H1 (cell line): ENCODE measurements at regions not wholly inside any gene's neighbourhood (a gene's known extent, or its start where the extent isn't known, plus 50 kb on each side); places are given as distances from the start of the nearest gene placed in this dataset.

ENCODE experiments used
- CTCF ChIA-PET: fragments of 300-600 bp; sonication (Branson Sonifier 250); formaldehyde crosslinking; loops from one replicate; lab custom pipeline; 2021; ENCODE audit not compliant: partially characterized antibody; lab: Charles Lee
- POLR2A ChIA-PET: fragments of 300-600 bp; sonication (Branson Sonifier 250); formaldehyde crosslinking; loops from one replicate; lab custom pipeline; 2021; ENCODE audit warnings: inconsistent platforms; ENCODE audit not compliant: partially characterized antibody; lab: Charles Lee
- DNase-seq, 2 experiments: peaks; one replicate each; pipeline versions ENCODE4 v3.0.0 to v3.0.0-alpha.2; 2010 to 2022; ENCODE audit warnings: low spot score in 2 of 2, low read depth in 1 of 2, mixed read lengths in 1 of 2
- FAIRE-seq: peaks from 2 replicates; lab custom pipeline; 2011; peaks lifted over from hg19 to GRCh38; lab: Jason Lieb, UNC
- H2AFZ ChIP-seq: 2 replicates; pipeline ENCODE4 v1.8.1; 2012; ENCODE audit warnings: low read length, inconsistent platforms
- H2AK5ac ChIP-seq: 2 replicates; pipeline ENCODE4 v1.6.1; 2013; ENCODE audit warnings: low read depth, low read length
- H2BK120ac ChIP-seq: replicated peaks from 2 replicates; pipeline ENCODE3; 2013; ENCODE audit warnings: low read depth, low read length, inconsistent platforms
- H2BK12ac ChIP-seq: 2 replicates; pipeline ENCODE4 v1.6.1; 2013; ENCODE audit warnings: low read depth, low read length
- H2BK15ac ChIP-seq: 2 replicates; pipeline ENCODE4 v1.6.1; 2013; ENCODE audit warnings: low read length
- H2BK20ac ChIP-seq: 2 replicates; pipeline ENCODE4 v1.6.1; 2013; ENCODE audit warnings: low read length
- H2BK5ac ChIP-seq: 2 replicates; pipeline ENCODE4 v1.6.1; 2013; ENCODE audit warnings: low read depth, low read length
- H3K14ac ChIP-seq: 2 replicates; pipeline ENCODE4 v1.6.1; 2013; ENCODE audit warnings: inconsistent platforms; ENCODE audit not compliant: insufficient read length
- H3K18ac ChIP-seq: 2 replicates; pipeline ENCODE4 v1.6.1; 2013; ENCODE audit warnings: low read length; ENCODE audit errors: extremely low read depth
- H3K23ac ChIP-seq: 2 replicates; pipeline ENCODE4 v1.6.1; 2013; ENCODE audit warnings: inconsistent platforms; ENCODE audit not compliant: insufficient read length
- H3K23me2 ChIP-seq: 2 replicates; pipeline ENCODE4 v1.6.1; 2013; ENCODE audit warnings: low read depth, low read length
- H3K27ac ChIP-seq: 2 replicates; pipeline ENCODE4 v1.6.1; 2011; ENCODE audit warnings: low read depth, low read length, inconsistent platforms
- H3K27me3 ChIP-seq, 4 experiments: replicated peaks in 1 of 4; 1 replicate in 1 of 4; 2 replicates in 3 of 4; pipeline versions ENCODE4 v1.6.1 to v1.8.1; 2011 to 2013; ENCODE audit warnings: low read length in 3 of 4, mild to moderate bottlenecking in 3 of 4, inconsistent platforms in 2 of 4, mixed read lengths in 2 of 4, moderate library complexity in 1 of 4; ENCODE audit not compliant: control insufficient read depth in 3 of 4, insufficient read depth in 3 of 4; ENCODE audit errors: extremely low read depth in 1 of 4
- H3K36me3 ChIP-seq, 4 experiments: 2 replicates each; pipeline versions ENCODE4 v1.6.1 to v1.8.1; 2011 to 2013; ENCODE audit warnings: mild to moderate bottlenecking in 4 of 4, low read length in 3 of 4, moderate library complexity in 2 of 4, control low read depth in 1 of 4, inconsistent platforms in 1 of 4; ENCODE audit not compliant: insufficient read depth in 4 of 4, control insufficient read depth in 2 of 4
- H3K4ac ChIP-seq: replicated peaks from 2 replicates; pipeline ENCODE3; 2013; ENCODE audit warnings: low read length, low read depth, mixed read lengths, inconsistent platforms; ENCODE audit not compliant: insufficient read length
- H3K4me1 ChIP-seq, 4 experiments: replicated peaks in 1 of 4; 1 replicate in 1 of 4; 2 replicates in 3 of 4; pipeline versions ENCODE4 v1.6.1 to v1.8.1; 2011 to 2013; ENCODE audit warnings: low read length in 3 of 4, inconsistent platforms in 2 of 4, mixed read lengths in 1 of 4; ENCODE audit not compliant: insufficient read depth in 4 of 4, control insufficient read depth in 3 of 4
- H3K4me2 ChIP-seq, 2 experiments: 2 replicates each; pipeline versions ENCODE4 v1.6.1 to v1.8.1; 2011 to 2013; ENCODE audit warnings: low read depth in 2 of 2, low read length in 2 of 2, control low read depth in 1 of 2, inconsistent platforms in 1 of 2, mild to moderate bottlenecking in 1 of 2; ENCODE audit not compliant: insufficient read depth in 1 of 2
- H3K4me3 ChIP-seq, 4 experiments: fragments of 200-600, 300-600 bp in 1 of 4; sonication (generic), shearing (Covaris generic), sonication (Bioruptor Twin) in 1 of 4; 2 replicates each; pipeline versions ENCODE4 v1.5.1 to v1.8.1; 2011 to 2016; ENCODE audit warnings: low read length in 4 of 4, low read depth in 3 of 4, control low read depth in 2 of 4, inconsistent platforms in 2 of 4, mild to moderate bottlenecking in 2 of 4, mixed read lengths in 1 of 4, moderate library complexity in 1 of 4; ENCODE audit not compliant: insufficient read depth in 2 of 4; ENCODE audit errors: extremely low read depth in 1 of 4
- H3K56ac ChIP-seq: replicated peaks from 2 replicates; pipeline ENCODE3; 2013; ENCODE audit warnings: low read depth, mild to moderate bottlenecking, mixed read lengths, low read length, inconsistent platforms; ENCODE audit not compliant: insufficient read length
- H3K79me1 ChIP-seq: 2 replicates; pipeline ENCODE4 v1.6.1; 2013; ENCODE audit warnings: low read depth, low read length, control low read depth
- H3K79me2 ChIP-seq, 2 experiments: 2 replicates each; pipeline versions ENCODE4 v1.6.1 to v1.8.1; 2012 to 2013; ENCODE audit warnings: low read length in 2 of 2, mild to moderate bottlenecking in 2 of 2, inconsistent platforms in 1 of 2; ENCODE audit not compliant: insufficient read depth in 2 of 2, control insufficient read depth in 1 of 2
- H3K9ac ChIP-seq, 4 experiments: replicated peaks in 1 of 4; 1 replicate in 1 of 4; 2 replicates in 3 of 4; pipeline versions ENCODE4 v1.6.1 to v1.8.1; 2011 to 2013; ENCODE audit warnings: low read depth in 3 of 4, low read length in 3 of 4, control low read depth in 2 of 4, mild to moderate bottlenecking in 2 of 4, moderate library complexity in 2 of 4, inconsistent platforms in 1 of 4; ENCODE audit errors: extremely low read depth in 1 of 4
- H3K9me3 ChIP-seq, 2 experiments: 2 replicates each; pipeline versions ENCODE4 v1.6.1 to v1.8.1; 2012 to 2013; ENCODE audit warnings: mild to moderate bottlenecking in 2 of 2, moderate library complexity in 2 of 2, control low read depth in 1 of 2, inconsistent platforms in 1 of 2, low read depth in 1 of 2, low read length in 1 of 2, mixed read lengths in 1 of 2; ENCODE audit not compliant: insufficient read depth in 2 of 2
- H4K20me1 ChIP-seq, 2 experiments: replicated peaks in 1 of 2; 2 replicates each; pipeline versions ENCODE3 to v1.8.1; 2011 to 2013; ENCODE audit warnings: inconsistent platforms in 2 of 2, low read length in 2 of 2, mild to moderate bottlenecking in 1 of 2; ENCODE audit not compliant: insufficient read depth in 2 of 2, control insufficient read depth in 1 of 2
- H4K5ac ChIP-seq: 2 replicates; pipeline ENCODE4 v1.6.1; 2013; ENCODE audit warnings: low read length, low read depth, mixed read lengths, inconsistent platforms; ENCODE audit not compliant: insufficient read length
- H4K8ac ChIP-seq: 2 replicates; pipeline ENCODE4 v1.8.0; 2013; ENCODE audit warnings: mild to moderate bottlenecking, moderate library complexity, low read length, inconsistent platforms; ENCODE audit not compliant: insufficient read depth; ENCODE audit errors: extremely low read depth
- H4K91ac ChIP-seq: replicated peaks from 2 replicates; pipeline ENCODE3; 2013; ENCODE audit warnings: low read length, mixed read lengths, inconsistent platforms; ENCODE audit not compliant: insufficient read length
- ASH2L ChIP-seq: fragments of 200-600, 300-600 bp; sonication (generic); IDR thresholded peaks from one replicate; pipeline ENCODE4 v1.7.1; 2017; ENCODE audit warnings: low read length
- BRCA1 ChIP-seq: IDR thresholded peaks from 2 replicates; pipeline ENCODE4 v1.6.1; 2012; ENCODE audit warnings: low read depth, low read length, improper control_type of control experiment
- CHD1 ChIP-seq: IDR thresholded peaks from 2 replicates; pipeline ENCODE4 v1.6.1; 2012; ENCODE audit warnings: low read depth, low read length, improper control_type of control experiment
- WGBS, 2 experiments: shearing (Covaris generic) in 1 of 2; methylation state at CpG; one replicate each; pipeline versions ENCODE4 v1.1.6 to v1.1.7; 2013 to 2015; ENCODE audit warnings: low lambda C conversion rate in 2 of 2, mixed read lengths in 2 of 2, inconsistent platforms in 1 of 2, low coverage in 1 of 2, missing lambda C conversion rate in 1 of 2; ENCODE audit not compliant: insufficient replicate concordance in 2 of 2, insufficient coverage in 1 of 2, insufficient read length in 1 of 2; ENCODE audit errors: extremely low coverage in 1 of 2, missing lambda C conversion rate in 1 of 2; 5-methylcytosine and 5-hydroxymethylcytosine counted together

GRCh38 chr10:47088656-47089354 lies 177.6 kb downstream of the PTPN20 start:
- Histone ChIP-seq H2AK5ac (no peak overlapping the region), H2BK12ac (no peak overlapping the region), H3K27ac (no peak overlapping the region), H2AFZ (no peak overlapping the region), H3K56ac (no peak overlapping the region), H3K23me2 (no peaks in the 10 kb centered on the region), H2BK15ac (no peak overlapping the region), H3K36me3 (no peaks in the 10 kb centered on the region), H3K9ac (no peak overlapping the region), H3K9me3 (no peaks in the 10 kb centered on the region; a peak in 1 of 4 replicates), H3K23ac (no peak overlapping the region), H3K4me2 (no peak overlapping the region), H3K18ac (no peak overlapping the region), H4K8ac (no peak overlapping the region), H3K79me1 (no peaks in the 10 kb centered on the region), H4K5ac (no peak overlapping the region), H2BK120ac (no peak overlapping the region), H2BK20ac (no peak overlapping the region), H4K91ac (no peak overlapping the region), H4K20me1 (no peaks in the 10 kb centered on the region), H3K14ac (no peak overlapping the region), H3K27me3 (no peaks in the 10 kb centered on the region), H3K4me3 (no peak overlapping the region), H3K4me1 (no peaks in the 10 kb centered on the region; a peak in 1 of 7 replicates), H3K4ac (no peak overlapping the region), H2BK5ac (no peak overlapping the region), H3K79me2 (no peaks in the 10 kb centered on the region)
- CTCF ChIA-PET, result interaction anchor here (1.0 to 1.3 kb wide), 3 partner anchors 36 to 223 kb away, joined by 3 to 4 read pairs (median 3); no protein-coding TSS in a partner anchor
- FAIRE-seq (no peak), DNase-seq (no peak)
- POLR2A ChIA-PET, result no interaction called here
- 86% methylated on average over 8 of the region's 10 CpGs; no CpG with 5 or more reads in 1 of the 2 experiments for WGBS, 2 experiments
- TF ChIP-seq ASH2L (no peak), BRCA1 (no peak), CHD1 (no peak)
